B cell (primary cell): ENCODE measurements at regions not wholly inside any gene's neighbourhood (a gene's known extent, or its start where the extent isn't known, plus 50 kb on each side); places are given as distances from the start of the nearest gene placed in this dataset.

Experiments
- ATAC-seq: fragments of 200-7000 bp; cut with Tn5 transposase; one replicate; pipeline ENCODE4 v1.10.0; 2021; ENCODE audit warnings: low read depth, mild to moderate bottlenecking, moderate number of reproducible peaks, moderate library complexity
- CTCF ChIA-PET: fragments of 350-600 bp; sonication (Branson Sonifier 250); formaldehyde crosslinking; loops from one replicate; lab custom pipeline; 2021; ENCODE audit warnings: antibody characterized with exemption, inconsistent platforms; lab: Charles Lee
- POLR2A ChIA-PET: fragments of 350-600 bp; sonication (Branson Sonifier 250); formaldehyde crosslinking; loops from one replicate; lab custom pipeline; 2021; ENCODE audit warnings: antibody characterized with exemption; lab: Charles Lee
- DNase-seq: peaks from one replicate; pipeline ENCODE4 v3.0.0; 2013
- H2AFZ ChIP-seq: 2 replicates; pipeline ENCODE4 v1.6.1; 2012; ENCODE audit warnings: mild to moderate bottlenecking, low read depth, low read length; ENCODE audit not compliant: insufficient read depth, poor library complexity, severe bottlenecking
- H3K27ac ChIP-seq, 2 donors: 1 replicate in 1 of 2; 2 replicates in 1 of 2; pipeline ENCODE4 v1.5.1; 2012 to 2013; ENCODE audit warnings: low read length in 2 of 2, mild to moderate bottlenecking in 2 of 2, moderate library complexity in 1 of 2
- H3K27me3 ChIP-seq, 4 experiments: fragments of 200-600 bp in 1 of 4; sonication (generic) in 1 of 4; replicated peaks in 1 of 4; 1 replicate in 2 of 4; 2 replicates in 2 of 4; pipeline versions ENCODE4 v1.6.1 to v1.7.0; 2013 to 2016; ENCODE audit warnings: low read length in 3 of 4, mild to moderate bottlenecking in 2 of 4, mixed read lengths in 1 of 4, moderate library complexity in 1 of 4; ENCODE audit not compliant: insufficient read depth in 4 of 4, control insufficient read depth in 3 of 4; ENCODE audit errors: control extremely low read depth in 1 of 4
- H3K36me3 ChIP-seq, 2 experiments: replicated peaks in 1 of 2; 1 replicate in 1 of 2; 2 replicates in 1 of 2; pipeline versions ENCODE4 v1.6.1 to v1.7.1; 2013; ENCODE audit warnings: low read length in 1 of 2; ENCODE audit not compliant: insufficient read depth in 2 of 2, control insufficient read depth in 1 of 2; ENCODE audit errors: control extremely low read depth in 1 of 2, extremely low read depth in 1 of 2
- H3K4me1 ChIP-seq, 2 donors: fragments of 200-600 bp in 1 of 2; sonication (generic) in 1 of 2; 1 replicate in 1 of 2; 2 replicates in 1 of 2; pipeline versions ENCODE4 v1.5.1 to v1.6.1; 2013 to 2017; ENCODE audit warnings: low read length in 2 of 2; ENCODE audit not compliant: control insufficient read depth in 2 of 2, insufficient read depth in 2 of 2
- H3K4me2 ChIP-seq: replicated peaks from 2 replicates; pipeline ENCODE3; 2012; ENCODE audit warnings: mild to moderate bottlenecking, low read depth, low read length; ENCODE audit not compliant: poor library complexity, severe bottlenecking
- H3K4me3 ChIP-seq, 5 experiments: fragments of 200-600 bp in 1 of 5; sonication (generic) in 1 of 5; 1 replicate in 3 of 5; 2 replicates in 2 of 5; pipeline versions ENCODE4 v1.5.1 to v1.7.0; 2011 to 2016; ENCODE audit warnings: low read length in 4 of 5, mild to moderate bottlenecking in 4 of 5, low read depth in 2 of 5, control low read depth in 1 of 5, moderate library complexity in 1 of 5; ENCODE audit not compliant: insufficient read depth in 1 of 5; ENCODE audit errors: control extremely low read depth in 1 of 5, extremely low read depth in 1 of 5
- H3K79me2 ChIP-seq: fragments of 200-600 bp; sonication (generic); one replicate; pipeline ENCODE4 v1.6.0; 2016; ENCODE audit warnings: low read length; ENCODE audit not compliant: control insufficient read depth, insufficient read depth
- H3K9ac ChIP-seq: fragments of 200-600 bp; sonication (generic); 2 replicates; pipeline ENCODE4 v1.6.1; 2017; ENCODE audit warnings: mild to moderate bottlenecking, low read length, moderate library complexity
- H3K9me3 ChIP-seq, 3 donors: one replicate each; pipeline versions ENCODE4 v1.6.1 to v1.7.1; 2013; ENCODE audit warnings: low read length in 2 of 3; ENCODE audit not compliant: control insufficient read depth in 2 of 3, insufficient read depth in 1 of 3; ENCODE audit errors: control extremely low read depth in 1 of 3
- H4K20me1 ChIP-seq: 2 replicates; pipeline ENCODE4 v1.6.0; 2012; ENCODE audit warnings: mild to moderate bottlenecking, low read length; ENCODE audit not compliant: insufficient read depth, control insufficient read depth, poor library complexity, severe bottlenecking
- H3K27ac Mint-ChIP-seq: one replicate; pipeline ENCODE4 v1.8.0; 2021; ENCODE audit warnings: mixed read lengths
- H3K27me3 Mint-ChIP-seq: one replicate; pipeline ENCODE4 v1.8.0; 2021; ENCODE audit warnings: mixed read lengths
- H3K4me1 Mint-ChIP-seq: one replicate; pipeline ENCODE4 v1.8.0; 2021; ENCODE audit warnings: mixed read lengths
- H3K4me3 Mint-ChIP-seq: one replicate; pipeline ENCODE4 v1.8.0; 2021; ENCODE audit warnings: mixed read lengths
- H3K9me3 Mint-ChIP-seq: one replicate; pipeline ENCODE4 v1.8.0; 2022; ENCODE audit warnings: mixed read lengths; ENCODE audit not compliant: insufficient read depth
- EZH2 ChIP-seq: IDR thresholded peaks from 2 replicates; pipeline ENCODE4 v1.6.1; 2012; ENCODE audit warnings: borderline replicate concordance, low read depth, mild to moderate bottlenecking, moderate library complexity, low read length; ENCODE audit not compliant: insufficient read depth, poor library complexity, severe bottlenecking
- WGBS: methylation state at CpG from one replicate; pipeline ENCODE4 v1.1.5; 2013; ENCODE audit warnings: missing lambda C conversion rate; ENCODE audit not compliant: insufficient coverage; 5-methylcytosine and 5-hydroxymethylcytosine counted together
- intact Hi-C: fragments of 100-400 bp; cut with micrococcal nuclease; formaldehyde crosslinking; loops from one replicate; pipeline ENCODE4 v1.10.0; 2022
- TF ChIP-seq, protein P1 (sequence below): fragments of 200-600 bp; IDR thresholded peaks from one replicate; pipeline ENCODE4 v1.8.0; 2022; ENCODE audit warnings: antibody characterized with exemption, mild to moderate bottlenecking

DNA sequence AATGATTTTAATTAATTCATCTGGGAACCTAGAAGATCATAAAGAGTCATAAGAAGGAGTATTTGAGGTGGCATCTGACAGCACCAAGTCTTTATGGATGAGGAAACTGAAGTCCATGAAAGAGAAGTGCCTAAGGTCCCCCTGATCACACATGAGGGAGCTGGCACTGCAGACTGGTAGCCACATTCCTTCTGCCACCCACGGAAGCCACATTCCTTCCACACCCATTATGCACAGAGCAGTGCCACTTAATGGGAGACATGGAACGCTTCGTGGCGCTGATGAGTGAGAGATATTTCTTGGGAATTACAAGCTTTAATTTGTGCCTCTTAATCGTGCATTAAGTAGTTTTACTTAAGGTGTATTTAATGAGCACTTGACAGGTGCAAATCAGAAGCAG is 139.3 kb upstream of the NTF3 start:
- DNase-seq = no peak
- Histone ChIP-seq H3K27me3 (no peaks in the 10 kb centered on the region), H3K4me3 (no peak overlapping the region), H3K4me2 (no peak overlapping the region), H3K4me1 (no peaks in the 10 kb centered on the region), H3K9me3 (no peaks in the 10 kb centered on the region), H3K36me3 (no peaks in the 10 kb centered on the region), H2AFZ (no peak overlapping the region), H4K20me1 (no peaks in the 10 kb centered on the region), H3K79me2 (no peaks in the 10 kb centered on the region), H3K9ac (no peak overlapping the region), H3K27ac (no peak overlapping the region)
- H3K9me3 Mint-ChIP-seq = no peaks in the 10 kb centered on the region
- H3K4me1 Mint-ChIP-seq = no peaks in the 10 kb centered on the region
- intact Hi-C loops = no loop called here
- H3K27me3 Mint-ChIP-seq = peaks cover 8% of the 10 kb centered on the region
- no peak for ATAC-seq
- WGBS = 84% methylated on average over 2 of the region's 5 CpGs
- no peak overlapping the region for H3K4me3 Mint-ChIP-seq
- CTCF ChIA-PET = no interaction called here
- POLR2A ChIA-PET = no interaction called here
- no peak for TF ChIP-seq EZH2
- TF ChIP-seq, protein P1, sequence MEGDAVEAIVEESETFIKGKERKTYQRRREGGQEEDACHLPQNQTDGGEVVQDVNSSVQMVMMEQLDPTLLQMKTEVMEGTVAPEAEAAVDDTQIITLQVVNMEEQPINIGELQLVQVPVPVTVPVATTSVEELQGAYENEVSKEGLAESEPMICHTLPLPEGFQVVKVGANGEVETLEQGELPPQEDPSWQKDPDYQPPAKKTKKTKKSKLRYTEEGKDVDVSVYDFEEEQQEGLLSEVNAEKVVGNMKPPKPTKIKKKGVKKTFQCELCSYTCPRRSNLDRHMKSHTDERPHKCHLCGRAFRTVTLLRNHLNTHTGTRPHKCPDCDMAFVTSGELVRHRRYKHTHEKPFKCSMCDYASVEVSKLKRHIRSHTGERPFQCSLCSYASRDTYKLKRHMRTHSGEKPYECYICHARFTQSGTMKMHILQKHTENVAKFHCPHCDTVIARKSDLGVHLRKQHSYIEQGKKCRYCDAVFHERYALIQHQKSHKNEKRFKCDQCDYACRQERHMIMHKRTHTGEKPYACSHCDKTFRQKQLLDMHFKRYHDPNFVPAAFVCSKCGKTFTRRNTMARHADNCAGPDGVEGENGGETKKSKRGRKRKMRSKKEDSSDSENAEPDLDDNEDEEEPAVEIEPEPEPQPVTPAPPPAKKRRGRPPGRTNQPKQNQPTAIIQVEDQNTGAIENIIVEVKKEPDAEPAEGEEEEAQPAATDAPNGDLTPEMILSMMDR = no peak
- H3K27ac Mint-ChIP-seq = no peak overlapping the region

GRCh38 chr12:5293773-5294172 is 138.1 kb upstream of the NTF3 start:
- WGBS = 66% methylated on average over 2 of the region's 2 CpGs
- CTCF ChIA-PET = no interaction called here
- H3K4me1 ChIP-seq = no peaks in the 10 kb centered on the region
- TF ChIP-seq EZH2 = no peak
- TF ChIP-seq, protein P1 = no peak
- Mint-ChIP-seq H3K27ac (no peak overlapping the region), H3K9me3 (no peaks in the 10 kb centered on the region), H3K4me1 (no peaks in the 10 kb centered on the region), H3K27me3 (peaks cover 8% of the 10 kb centered on the region), H3K4me3 (no peak overlapping the region)
- H3K27ac ChIP-seq = no peak overlapping the region
- no peak overlapping the region for H3K9ac ChIP-seq
- ATAC-seq (no peak), DNase-seq (no peak)
- H3K79me2 ChIP-seq = no peaks in the 10 kb centered on the region
- H2AFZ ChIP-seq = no peak overlapping the region
- H3K9me3 ChIP-seq = no peaks in the 10 kb centered on the region
- intact Hi-C loops = no loop called here
- H3K4me3 ChIP-seq = no peak overlapping the region
- H3K4me2 ChIP-seq = no peak overlapping the region
- no peaks in the 10 kb centered on the region for H3K27me3 ChIP-seq
- POLR2A ChIA-PET = no interaction called here
- H3K36me3 ChIP-seq = no peaks in the 10 kb centered on the region
- no peaks in the 10 kb centered on the region for H4K20me1 ChIP-seq
